ENCODE measurements at regions not wholly inside any gene's neighbourhood (a gene's known extent, or its start where the extent isn't known, plus 50 kb on each side); places are given as distances from the start of the nearest gene placed in this dataset.

DNA sequence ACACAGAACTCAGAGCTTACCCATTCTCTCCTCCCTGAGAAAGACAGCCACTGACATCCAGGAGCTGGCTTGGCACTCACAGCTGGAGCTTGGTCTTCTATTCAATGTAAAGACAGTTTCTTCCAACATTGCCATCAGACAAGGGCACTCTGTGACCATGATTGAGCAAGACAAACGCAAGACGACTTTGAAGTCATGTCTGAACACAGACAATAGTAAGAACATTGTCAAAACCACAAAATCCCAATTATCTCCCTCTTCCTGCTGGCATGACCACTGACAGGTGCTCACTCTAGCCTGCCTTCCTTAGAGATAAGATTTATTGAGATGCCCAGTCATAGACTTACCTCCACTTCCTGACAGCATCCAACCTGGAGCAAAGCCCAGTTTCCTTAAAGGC, 328.0 kb downstream of the MSX2 start:
- TF ChIP-seq EZH2 (IDR thresholded peaks at IDR 0.05; ENCODE audit: insufficient read depth, poor library complexity, severe bottlenecking) = no peak
- TF ChIP-seq EZH2phosphoT487 (IDR thresholded peaks at IDR 0.05; ENCODE audit: insufficient read depth, low read depth) = no peak
